H4 (cell line): ENCODE measurements at regions not wholly inside any gene's neighbourhood (a gene's known extent, or its start where the extent isn't known, plus 50 kb on each side); places are given as distances from the start of the nearest gene placed in this dataset.
A peak's percentile ranks its signal among the peaks of the same experiment; 100 is the strongest.

Experiments
- DNase-seq: peaks from one replicate; pipeline ENCODE4 v3.0.0-alpha.2; 2015; ENCODE audit warnings: low spot score

- DNase-seq = no peak
These were observed 289.6 kb downstream of the UACA start for GRCh38 chr15:70473581-70474370.

GRCh38 chr15:70471517-70471916 is 291.8 kb downstream of the UACA start:
- no peak for DNase-seq

GRCh38 chr15:70470556-70471191 is 292.7 kb downstream of the UACA start:
- no peak for DNase-seq

- DNase-seq = no peak
These were observed 293.5 kb downstream of the UACA start for GRCh38 chr15:70469651-70470555.

GRCh38 chr15:70469182-70469581 is 294.2 kb downstream of the UACA start:
- DNase-seq = no peak

- peak; percentile 66 for DNase-seq
These were observed 296.3 kb downstream of the UACA start for GRCh38 chr15:70466895-70467529.

- no peak for DNase-seq
These were observed 297.1 kb downstream of the UACA start for GRCh38 chr15:70466305-70466704.

GRCh38 chr15:70465812-70466211 is 297.5 kb downstream of the UACA start:
- DNase-seq = no peak

GRCh38 chr15:70463453-70463834 is 299.9 kb downstream of the UACA start:
- DNase-seq = no peak

- no peak for DNase-seq
These were observed 301.4 kb downstream of the UACA start for GRCh38 chr15:70461992-70462391.

GRCh38 chr15:70461017-70461416 is 302.3 kb downstream of the UACA start:
- no peak for DNase-seq

- no peak for DNase-seq
These were observed 304.0 kb downstream of the UACA start for GRCh38 chr15:70459312-70459711.

- no peak for DNase-seq
These were observed 309.6 kb downstream of the UACA start for GRCh38 chr15:70453766-70454165.

- no peak for DNase-seq
These were observed 310.1 kb downstream of the UACA start for GRCh38 chr15:70453238-70453637.

- no peak for DNase-seq
These were observed 311.3 kb downstream of the UACA start for GRCh38 chr15:70451821-70452653.

GRCh38 chr15:70450142-70450443 is 313.3 kb downstream of the UACA start:
- DNase-seq = no peak

- no peak for DNase-seq
These were observed 313.8 kb downstream of the UACA start for GRCh38 chr15:70449311-70450141.

- DNase-seq = no peak
These were observed 315.2 kb downstream of the UACA start for GRCh38 chr15:70447928-70448698.

- DNase-seq = no peak
These were observed 315.8 kb downstream of the UACA start for GRCh38 chr15:70447521-70447920.

- no peak for DNase-seq
These were observed 316.3 kb downstream of the UACA start for GRCh38 chr15:70447081-70447480.
